HL-60 (cell line): ENCODE measurements at regions not wholly inside any gene's neighbourhood (a gene's known extent, or its start where the extent isn't known, plus 50 kb on each side); places are given as distances from the start of the nearest gene placed in this dataset.

Experiments used
- DNase-seq, 2 experiments: peaks; one replicate each; pipeline ENCODE4 v3.0.0-alpha.2; 2010 to 2020; ENCODE audit warnings: low read depth in 1 of 2, low spot score in 1 of 2
- H3K27ac ChIP-seq: fragments of 250-450 bp; sonication (Bioruptor Pico); replicated peaks from 2 replicates; pipeline ENCODE4 v1.5.1; 2020; ENCODE audit warnings: mild to moderate bottlenecking, moderate library complexity
- H3K27me3 ChIP-seq: fragments of 250-450 bp; sonication (Bioruptor Pico); 2 replicates; pipeline ENCODE4 v1.5.1; 2021; ENCODE audit warnings: mild to moderate bottlenecking, moderate library complexity; ENCODE audit not compliant: insufficient read depth, poor library complexity, severe bottlenecking
- H3K4me3 ChIP-seq: replicated peaks from 2 replicates; pipeline ENCODE4 v1.5.1; 2011; ENCODE audit warnings: mild to moderate bottlenecking, control low read depth, low read length; ENCODE audit not compliant: insufficient read depth
- CTCF ChIP-seq: IDR thresholded peaks from one replicate; pipeline ENCODE4 v1.5.1; 2011; ENCODE audit warnings: low read length, control low read depth, inconsistent platforms; ENCODE audit not compliant: insufficient read depth
- GABPA ChIP-seq: IDR thresholded peaks from 2 replicates; pipeline ENCODE4 v1.6.1; 2012; ENCODE audit warnings: low read depth
- POLR2AphosphoS5 ChIP-seq: IDR thresholded peaks from 2 replicates; pipeline ENCODE4 v1.6.1; 2012; ENCODE audit warnings: low read depth
- SPI1 ChIP-seq: IDR thresholded peaks from 2 replicates; pipeline ENCODE4 v1.6.1; 2012; ENCODE audit warnings: low read depth, mild to moderate bottlenecking, borderline replicate concordance
- TF ChIP-seq, protein P1 (sequence below): IDR thresholded peaks from 2 replicates; pipeline ENCODE4 v1.6.1; 2012; ENCODE audit warnings: low read depth; ENCODE audit not compliant: insufficient replicate concordance

- H3K4me3 ChIP-seq = no peak overlapping the region
- no peaks in the 10 kb centered on the region for H3K27me3 ChIP-seq
- H3K27ac ChIP-seq = no peak overlapping the region
- TF ChIP-seq CTCF = no peak
- TF ChIP-seq, protein P1, sequence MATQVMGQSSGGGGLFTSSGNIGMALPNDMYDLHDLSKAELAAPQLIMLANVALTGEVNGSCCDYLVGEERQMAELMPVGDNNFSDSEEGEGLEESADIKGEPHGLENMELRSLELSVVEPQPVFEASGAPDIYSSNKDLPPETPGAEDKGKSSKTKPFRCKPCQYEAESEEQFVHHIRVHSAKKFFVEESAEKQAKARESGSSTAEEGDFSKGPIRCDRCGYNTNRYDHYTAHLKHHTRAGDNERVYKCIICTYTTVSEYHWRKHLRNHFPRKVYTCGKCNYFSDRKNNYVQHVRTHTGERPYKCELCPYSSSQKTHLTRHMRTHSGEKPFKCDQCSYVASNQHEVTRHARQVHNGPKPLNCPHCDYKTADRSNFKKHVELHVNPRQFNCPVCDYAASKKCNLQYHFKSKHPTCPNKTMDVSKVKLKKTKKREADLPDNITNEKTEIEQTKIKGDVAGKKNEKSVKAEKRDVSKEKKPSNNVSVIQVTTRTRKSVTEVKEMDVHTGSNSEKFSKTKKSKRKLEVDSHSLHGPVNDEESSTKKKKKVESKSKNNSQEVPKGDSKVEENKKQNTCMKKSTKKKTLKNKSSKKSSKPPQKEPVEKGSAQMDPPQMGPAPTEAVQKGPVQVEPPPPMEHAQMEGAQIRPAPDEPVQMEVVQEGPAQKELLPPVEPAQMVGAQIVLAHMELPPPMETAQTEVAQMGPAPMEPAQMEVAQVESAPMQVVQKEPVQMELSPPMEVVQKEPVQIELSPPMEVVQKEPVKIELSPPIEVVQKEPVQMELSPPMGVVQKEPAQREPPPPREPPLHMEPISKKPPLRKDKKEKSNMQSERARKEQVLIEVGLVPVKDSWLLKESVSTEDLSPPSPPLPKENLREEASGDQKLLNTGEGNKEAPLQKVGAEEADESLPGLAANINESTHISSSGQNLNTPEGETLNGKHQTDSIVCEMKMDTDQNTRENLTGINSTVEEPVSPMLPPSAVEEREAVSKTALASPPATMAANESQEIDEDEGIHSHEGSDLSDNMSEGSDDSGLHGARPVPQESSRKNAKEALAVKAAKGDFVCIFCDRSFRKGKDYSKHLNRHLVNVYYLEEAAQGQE = no peak
- TF ChIP-seq GABPA = no peak
- TF ChIP-seq SPI1 = no peak
- no peak for TF ChIP-seq POLR2AphosphoS5
- DNase-seq = no peak
Measured at GRCh38 chr7:54129035-54129434, 413.1 kb upstream of the VSTM2A start.

GRCh38 chr7:54141576-54141975 lies 400.6 kb upstream of the VSTM2A start:
- no peaks in the 10 kb centered on the region for H3K27me3 ChIP-seq
- TF ChIP-seq SPI1 (no peak), POLR2AphosphoS5 (no peak), CTCF (no peak), GABPA (no peak)
- TF ChIP-seq, protein P1 = no peak
- no peak for DNase-seq
- H3K27ac ChIP-seq = no peak overlapping the region
- no peak overlapping the region for H3K4me3 ChIP-seq

DNA sequence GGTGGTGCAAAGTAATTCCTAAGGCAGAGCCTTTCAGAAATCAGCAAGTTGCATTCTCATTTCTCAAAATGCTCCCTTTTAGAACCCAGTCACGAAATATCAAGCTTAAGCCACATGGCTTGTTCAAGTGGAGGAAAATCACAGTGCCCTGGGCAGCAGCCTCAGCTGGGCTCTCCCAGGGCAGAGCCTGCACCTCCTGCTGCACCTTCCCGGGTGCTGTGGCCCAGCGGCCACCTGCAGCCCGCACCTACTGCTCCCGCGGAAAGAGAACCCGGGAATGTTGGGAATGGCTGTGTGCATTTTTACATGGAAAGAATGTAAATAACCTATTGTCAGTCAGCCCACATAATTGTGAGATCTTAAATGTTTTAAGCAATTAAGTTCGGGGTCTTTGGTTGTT lies 396.5 kb upstream of the VSTM2A start:
- Histone ChIP-seq H3K4me3 (no peak overlapping the region), H3K27ac (no peak overlapping the region), H3K27me3 (no peaks in the 10 kb centered on the region)
- DNase-seq = no peak
- TF ChIP-seq SPI1 (no peak), GABPA (no peak), CTCF (no peak), POLR2AphosphoS5 (no peak)
- TF ChIP-seq, protein P1 = no peak
